ENCODE measurements at regions not wholly inside any gene's neighbourhood (a gene's known extent, or its start where the extent isn't known, plus 50 kb on each side); places are given as distances from the start of the nearest gene placed in this dataset.
"Not testable (repeated sequence)": the region's sequence is repeated elsewhere in the genome, so short reads cannot be mapped to it uniquely, and the experiment has no call there.

DNA sequence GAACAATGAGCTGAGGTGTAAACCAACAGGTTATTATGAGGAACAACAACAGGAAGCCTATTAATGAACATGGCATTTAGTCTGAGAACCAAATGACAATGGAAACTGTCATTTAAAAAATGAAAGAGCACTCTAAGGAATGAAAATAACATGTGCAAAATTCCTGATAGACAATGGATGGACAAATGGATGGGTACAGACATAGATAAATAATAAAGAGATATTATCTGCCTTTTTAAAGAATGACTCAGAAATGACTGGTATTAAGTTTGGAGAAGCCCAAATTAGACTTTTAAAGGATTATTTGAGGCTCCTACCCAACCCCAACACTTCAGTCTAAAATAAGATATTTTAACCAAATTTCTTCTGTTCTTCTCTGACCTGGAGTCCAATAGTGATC is 650.5 kb upstream of the ZNF385D start:
- DNase-seq: no peak

DNA sequence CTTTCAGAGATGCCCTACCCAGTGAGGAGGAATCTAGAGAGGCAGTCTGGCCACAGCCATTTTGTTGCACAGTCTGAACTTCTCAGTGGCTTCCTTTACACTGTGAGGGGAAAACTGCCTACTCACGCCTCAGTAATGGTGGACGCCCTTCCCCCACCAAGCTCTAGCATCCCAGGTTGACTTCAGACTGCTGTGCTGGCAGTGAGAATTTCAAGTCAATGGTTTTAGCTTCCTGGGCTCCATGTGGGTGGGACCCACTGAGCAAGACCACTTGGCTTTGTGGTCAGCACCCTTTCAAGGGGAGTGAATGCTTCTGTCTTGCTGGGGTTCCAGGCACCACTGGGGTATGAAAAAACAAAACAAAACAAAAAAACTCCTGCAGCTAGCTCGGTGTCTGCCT is 663.2 kb upstream of the ZNF385D start:
- no peak for DNase-seq

DNA sequence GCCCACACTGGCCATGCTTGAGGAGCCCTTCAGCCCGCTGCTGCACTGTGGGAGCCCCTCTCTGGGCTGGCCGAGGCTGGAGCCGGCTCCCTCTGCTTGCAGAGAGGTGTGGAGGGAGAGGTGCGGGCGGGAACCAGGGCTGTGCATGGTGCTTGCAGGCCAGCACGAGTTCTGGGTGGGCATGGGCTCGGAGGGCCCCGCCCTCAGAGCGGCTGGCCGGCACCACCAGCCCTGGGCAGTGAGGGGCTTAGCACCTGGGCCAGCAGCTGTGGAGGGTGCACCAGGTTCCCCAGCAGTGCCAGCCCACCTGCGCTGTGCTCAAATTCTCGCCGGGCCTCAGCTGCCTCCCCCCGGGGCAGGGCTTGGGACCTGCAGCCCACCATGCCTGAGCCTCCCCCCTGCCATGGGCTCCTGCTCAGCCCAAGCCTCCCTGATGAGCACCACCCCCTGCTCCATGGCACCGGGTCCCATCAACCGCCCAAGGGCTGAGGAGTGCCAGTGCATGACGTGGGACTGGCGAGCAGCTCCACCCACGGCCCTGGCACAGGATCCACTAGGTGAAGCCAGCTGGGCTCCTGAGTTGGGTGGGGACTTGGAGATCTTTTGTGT is 665.9 kb upstream of the ZNF385D start:
- DNase-seq: not testable (repeated sequence)

DNA sequence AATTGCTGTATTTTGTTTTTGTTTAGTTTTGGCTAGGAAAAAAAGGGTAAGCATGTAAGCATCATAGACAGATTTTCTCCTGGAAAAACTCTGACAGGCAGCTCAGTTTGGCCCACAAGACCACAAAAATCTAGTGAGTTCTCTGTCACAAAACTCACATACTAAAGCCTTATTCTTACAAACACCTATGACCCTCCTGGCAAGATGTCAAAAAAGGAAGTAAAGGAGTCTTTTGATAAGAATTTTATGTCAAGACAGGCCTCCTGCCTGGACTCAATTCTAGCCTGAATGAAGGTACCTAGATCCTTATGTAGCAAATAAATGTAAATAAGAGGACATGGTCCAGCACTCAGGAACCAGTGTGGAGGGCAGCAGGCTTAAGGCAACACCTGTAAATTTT is 668.3 kb upstream of the ZNF385D start:
- no peak for DNase-seq

DNA sequence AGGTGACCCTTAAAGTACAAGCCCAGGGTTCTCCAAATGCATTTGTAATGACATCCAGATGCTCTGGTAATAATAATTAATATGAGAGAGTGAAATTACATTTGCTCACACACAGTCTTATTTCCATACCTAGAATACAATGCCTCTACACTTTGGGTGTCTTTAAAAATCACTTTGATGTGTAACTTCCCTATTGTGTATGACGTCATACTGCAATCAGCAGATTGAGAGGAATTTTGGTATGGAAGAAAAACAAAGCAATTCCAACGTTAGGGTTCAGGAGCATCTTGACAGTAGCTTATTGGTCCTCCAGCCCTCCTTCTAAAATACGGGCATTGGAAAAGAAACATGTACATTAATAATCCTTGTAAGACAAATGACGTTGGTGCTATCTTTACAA is 670.6 kb upstream of the ZNF385D start:
- no peak for DNase-seq

DNA sequence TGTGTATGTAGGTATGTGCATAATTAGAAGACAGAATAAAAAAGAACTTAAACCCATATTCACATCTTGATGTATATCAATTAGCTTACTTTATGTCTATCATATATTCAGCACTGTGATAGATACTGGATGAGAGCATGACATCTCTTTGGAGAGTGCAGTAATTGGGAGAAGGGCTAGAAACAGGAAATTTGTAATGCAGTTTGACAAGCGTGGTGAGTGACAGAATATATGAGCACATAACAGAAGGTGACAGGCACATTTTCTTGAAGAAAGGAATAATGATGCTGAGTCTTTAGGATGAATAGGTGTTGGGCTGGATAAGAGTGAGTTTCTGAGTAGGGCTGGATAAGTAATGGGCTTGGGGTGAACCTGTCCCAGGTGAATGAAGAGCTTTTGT is 680.3 kb upstream of the ZNF385D start:
- no peak for DNase-seq

DNA sequence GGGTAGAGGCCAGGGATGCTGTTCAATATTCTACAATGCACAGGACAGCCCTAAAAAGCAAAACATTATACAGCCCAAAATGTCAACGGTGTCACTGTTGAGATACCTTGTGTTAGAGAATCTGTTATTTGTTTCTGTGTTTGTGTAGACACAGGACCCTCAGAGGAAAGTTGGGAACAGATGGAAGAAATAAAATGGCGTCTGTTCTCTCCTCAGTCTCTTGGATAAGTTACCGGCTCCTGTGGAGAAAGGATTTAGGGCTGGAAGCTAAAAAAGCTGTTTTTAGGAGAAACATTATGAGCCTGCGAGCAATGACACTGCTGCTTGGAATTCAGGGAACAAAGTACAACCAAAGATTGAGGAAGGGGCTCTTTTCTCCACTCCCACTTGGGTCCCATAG is 688.6 kb upstream of the ZNF385D start:
- DNase-seq: no peak

DNA sequence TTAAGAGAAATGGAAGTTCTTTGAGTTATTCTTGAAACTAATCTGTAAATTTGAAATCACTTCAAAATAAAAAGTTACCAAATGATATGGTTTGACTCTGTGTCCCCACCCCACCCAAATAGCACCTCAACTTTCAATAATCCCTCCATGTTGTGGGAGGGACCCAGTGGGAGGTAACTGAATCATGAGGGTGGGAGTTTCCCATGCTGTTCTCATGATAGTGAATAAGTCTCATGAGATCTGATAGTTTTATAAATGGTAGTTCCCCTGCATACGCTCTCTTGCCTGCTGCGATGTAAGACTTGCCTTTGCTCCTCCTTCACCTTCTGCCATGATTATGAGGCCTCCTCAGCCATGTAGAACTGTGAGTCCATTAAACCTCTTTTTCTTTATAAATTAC is 690.7 kb upstream of the ZNF385D start:
- no peak for DNase-seq

DNA sequence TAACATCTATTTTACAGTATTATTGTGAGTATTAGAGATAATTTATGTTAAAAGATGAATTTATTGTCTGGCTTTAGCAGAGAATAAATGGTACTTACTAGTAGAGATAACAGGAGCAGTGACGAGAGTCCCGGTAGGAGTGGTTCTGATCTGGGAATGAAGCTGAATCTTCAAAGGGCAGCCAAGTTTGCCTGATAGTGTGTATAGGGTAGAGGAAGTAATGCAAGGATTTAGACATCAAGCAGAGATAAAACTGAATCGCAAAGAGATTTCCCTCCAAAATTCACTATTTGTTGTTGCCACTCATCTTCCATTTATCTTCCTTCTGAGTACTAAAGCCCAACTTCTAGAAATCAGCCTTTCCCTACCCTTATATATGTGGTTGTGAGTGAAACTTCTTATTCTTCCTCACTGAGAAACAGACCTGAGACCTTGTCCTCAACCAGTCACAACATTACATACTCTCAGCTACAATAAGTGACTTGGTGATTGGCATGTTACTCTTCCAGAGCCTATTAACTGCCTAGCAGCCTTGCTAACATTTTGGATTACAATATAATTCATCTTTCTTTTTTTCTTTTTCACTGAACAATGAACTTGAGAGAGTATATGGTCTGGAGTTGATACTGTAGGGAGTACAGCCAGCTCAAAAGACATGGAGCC is 692.7 kb upstream of the ZNF385D start:
- DNase-seq: no peak

DNA sequence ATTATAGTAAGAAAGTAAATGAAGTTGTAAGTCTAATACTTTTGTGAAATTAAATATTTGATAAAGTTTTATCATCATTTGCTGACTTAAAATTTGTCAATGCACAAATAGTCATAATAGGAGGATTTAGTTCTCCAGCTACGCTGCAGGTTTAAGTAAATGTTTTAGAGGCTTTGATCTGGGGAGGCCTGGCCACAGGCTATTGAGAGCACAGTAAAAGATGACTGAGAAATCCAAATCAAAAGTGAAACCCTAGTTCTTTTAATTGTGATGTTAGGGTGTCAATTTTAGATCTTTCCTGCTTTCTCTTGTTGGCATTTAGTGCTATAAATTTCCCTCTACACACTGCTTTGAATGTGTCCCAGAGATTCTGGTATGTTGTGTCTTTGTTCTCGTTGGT is 694.3 kb upstream of the ZNF385D start:
- not testable (repeated sequence) for DNase-seq

DNA sequence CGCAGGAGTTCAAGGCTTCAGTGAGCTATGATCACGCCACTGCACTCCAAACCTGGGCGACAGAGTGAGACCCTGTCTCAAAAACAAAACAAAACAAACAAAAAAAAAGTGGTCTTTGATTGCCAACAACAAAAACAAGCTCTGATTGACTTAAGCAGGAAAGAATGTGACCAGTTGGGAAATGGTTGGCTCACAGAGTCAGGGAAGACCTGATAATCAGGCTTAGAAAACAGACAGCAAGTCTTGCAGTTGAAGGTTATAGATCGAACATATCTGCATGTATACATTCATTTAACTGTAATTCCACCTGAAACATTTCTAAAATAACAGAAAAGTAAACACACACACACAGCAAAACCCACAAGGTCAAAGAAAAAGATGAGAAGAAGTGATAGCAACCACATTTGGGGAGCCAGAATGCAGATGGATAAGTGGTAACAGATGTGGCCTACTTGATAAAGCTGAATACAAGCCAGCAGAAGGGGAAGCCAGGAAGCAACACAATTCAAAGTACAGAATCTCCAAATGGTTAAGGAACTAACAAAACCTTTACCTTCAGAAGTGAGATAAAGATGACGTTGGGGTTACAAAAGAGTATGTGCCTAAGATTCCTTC is 699.9 kb upstream of the ZNF385D start:
- no peak for DNase-seq

DNA sequence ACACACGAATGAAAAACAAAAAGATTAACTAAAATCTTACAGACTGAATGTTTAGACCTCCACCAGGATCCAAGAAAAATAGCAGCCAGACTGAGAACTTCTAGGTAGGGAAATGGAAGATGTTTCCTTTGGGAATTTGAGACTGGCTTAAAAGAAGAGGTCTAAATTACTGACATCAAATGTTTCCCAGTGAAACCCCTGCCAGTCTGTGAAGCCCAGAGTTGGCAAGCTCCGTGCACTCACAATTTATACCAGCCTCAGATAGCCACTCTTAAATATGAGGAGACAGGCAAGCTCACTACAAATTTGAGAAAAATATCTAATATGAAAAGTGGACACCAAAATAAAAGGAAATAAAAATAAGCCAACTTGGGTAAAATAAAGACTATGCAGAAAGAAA is 700.5 kb upstream of the ZNF385D start:
- DNase-seq: no peak

DNA sequence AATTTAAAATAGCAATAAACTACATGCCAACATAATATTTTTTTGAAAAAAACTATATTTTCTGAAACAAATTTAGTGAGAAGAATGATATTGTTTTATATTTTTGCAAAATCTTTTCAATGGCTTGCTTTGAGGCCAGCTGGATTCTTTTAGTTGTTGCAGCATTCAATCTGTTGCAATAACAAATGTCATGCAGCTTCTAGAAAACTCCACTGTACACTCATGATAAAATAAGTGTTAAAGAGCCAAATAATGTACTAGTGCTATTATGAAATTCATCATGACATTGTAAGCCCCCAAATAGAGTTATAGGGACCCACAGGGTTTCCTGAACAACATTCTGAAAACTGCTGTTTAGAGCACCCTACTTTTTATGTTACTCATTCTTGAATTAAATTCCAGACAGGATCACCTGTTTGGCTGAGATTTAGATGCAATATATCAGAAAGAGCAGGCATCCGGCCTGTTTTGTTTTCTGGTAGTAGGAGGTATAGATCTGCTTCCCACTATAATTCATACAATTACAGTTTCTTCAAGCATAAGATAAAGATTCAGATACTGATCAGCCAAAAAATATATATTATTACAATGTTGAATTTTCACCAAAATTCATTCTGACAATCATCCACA is 703.0 kb upstream of the ZNF385D start:
- DNase-seq: no peak

DNA sequence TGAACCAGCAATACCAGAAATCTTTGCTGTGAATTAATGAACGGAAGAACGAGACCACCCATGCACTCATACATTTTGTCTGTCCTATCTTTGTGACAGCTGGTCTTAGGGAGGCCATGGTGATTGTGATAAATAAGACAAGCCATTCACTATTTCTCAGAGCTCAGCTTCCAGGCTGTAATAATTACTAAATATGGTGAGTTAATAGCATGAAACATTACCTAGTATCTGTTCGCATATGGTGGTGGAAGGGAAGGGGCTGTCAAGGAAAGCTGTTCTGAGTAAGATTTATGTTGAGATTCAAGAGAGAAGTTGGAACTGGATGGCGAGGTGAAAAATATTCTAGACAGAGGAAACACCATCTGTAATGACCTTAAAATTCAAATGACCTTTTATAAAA is 719.0 kb upstream of the ZNF385D start:
- DNase-seq: no peak

DNA sequence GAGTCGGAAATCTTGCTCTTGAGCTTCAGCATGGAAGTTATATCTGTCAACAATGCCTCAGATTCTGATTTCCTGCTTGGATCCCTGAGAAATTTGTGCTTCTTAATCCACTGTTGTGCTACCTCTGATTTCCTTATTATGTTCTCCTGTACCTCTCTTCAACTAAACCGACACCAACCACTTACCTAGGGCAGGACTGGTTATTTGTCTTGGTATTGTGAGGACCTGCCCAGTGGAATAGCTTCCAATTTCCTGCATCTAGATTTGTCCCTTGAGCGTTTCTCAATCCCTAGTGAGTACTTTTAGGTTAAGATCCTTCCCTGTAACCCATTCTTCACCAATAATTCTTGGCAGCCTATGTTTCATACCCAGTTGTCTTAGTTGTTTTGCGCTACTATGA is 720.5 kb upstream of the ZNF385D start:
- DNase-seq: no peak

DNA sequence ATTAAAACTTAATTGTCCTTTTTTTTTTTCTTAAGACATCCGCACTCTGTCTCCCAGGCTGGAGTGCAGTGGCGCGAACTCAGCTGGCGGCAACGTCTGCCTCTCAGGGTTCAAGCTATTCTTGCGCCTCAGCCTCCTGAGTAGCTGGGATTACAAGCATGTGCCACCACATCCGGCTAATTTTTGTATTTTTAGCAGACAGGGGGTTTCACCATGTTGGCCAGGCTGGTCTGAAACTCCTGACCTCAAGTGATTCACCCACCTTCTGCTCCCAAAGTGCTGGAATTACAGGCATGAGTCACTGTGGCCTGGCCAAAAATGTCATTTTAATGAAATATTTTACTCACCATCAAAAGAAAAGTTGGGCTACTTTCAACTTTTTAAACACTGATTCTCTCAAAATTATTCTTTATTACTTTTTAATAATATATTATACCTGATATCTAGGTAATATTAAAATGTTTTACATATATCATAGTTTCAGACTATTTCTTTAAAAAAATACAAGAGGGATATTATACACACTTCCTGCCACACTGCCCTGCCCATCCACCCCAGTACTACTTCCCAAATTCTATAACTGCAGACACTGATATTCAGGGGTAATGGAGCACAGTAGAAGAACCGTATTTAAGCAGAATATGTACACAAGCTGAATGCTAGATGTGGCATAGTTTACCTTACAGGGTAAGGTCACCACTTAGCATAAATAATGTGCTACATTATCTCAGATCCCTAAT is 723.9 kb upstream of the ZNF385D start:
- no peak for DNase-seq

DNA sequence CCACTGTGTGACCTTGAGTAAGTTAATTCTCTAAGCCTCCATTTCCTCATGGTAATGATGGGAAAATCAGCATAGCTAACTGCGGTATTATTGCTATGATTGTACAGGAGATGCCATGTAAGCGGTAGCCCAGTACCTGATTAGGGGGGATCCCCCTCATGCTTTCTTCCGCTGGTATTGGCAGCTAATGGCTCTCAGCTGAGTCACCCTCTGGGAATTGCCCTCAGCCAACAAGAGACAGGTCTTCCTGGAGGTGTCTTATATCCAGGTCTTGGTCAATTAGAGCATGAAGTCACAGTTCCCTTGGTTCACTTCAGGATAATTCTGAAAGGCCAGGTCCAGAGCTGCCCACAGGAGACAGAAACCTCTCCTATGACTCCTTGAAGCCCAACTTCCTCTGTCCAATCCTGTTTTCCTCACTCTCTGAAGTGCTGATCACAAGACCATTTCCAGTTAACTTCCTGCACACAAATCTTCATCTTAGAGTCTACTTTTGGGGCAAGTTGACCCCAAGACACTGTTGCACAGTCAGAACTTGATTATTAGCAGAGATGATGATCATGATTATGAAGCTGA is 724.7 kb upstream of the ZNF385D start:
- no peak for DNase-seq

DNA sequence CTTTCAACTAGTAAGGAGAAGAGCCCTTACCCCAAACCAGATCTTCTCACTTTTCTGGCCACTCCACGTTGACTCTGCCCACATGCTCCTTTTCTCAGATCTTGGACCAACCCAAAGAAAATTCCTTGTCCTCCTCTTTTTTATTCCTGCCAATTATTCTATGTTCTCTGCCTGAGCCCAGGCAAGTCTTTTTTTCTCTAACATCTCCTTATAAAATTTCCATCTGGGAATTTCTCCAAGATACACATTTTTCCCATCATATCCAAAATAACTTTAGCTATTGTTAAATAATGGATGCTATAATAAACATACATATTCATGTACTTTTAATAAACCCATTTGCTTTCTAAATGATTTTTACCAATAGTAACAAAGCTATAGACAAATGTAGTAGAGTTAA is 726.0 kb upstream of the ZNF385D start:
- no peak for DNase-seq

DNA sequence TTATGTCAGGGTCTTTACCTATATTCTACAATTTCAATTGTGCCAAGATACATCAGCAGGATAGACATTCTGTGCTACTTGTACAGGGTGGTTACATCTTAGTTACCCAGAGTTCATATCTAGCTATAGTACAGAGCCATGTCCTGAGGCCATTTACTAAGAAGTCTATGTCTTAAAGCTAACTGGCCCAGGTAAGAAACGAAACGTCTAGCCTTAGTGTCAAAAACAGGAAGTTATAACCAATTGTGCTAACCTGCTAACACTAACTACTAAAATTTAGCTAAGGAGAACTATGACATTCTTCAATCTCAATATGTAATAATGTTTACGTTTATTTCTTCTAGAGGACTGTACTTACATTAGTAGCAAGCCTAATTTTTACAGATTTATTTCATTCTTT is 717.2 kb upstream of the UBE2E2 start:
- no peak for DNase-seq

DNA sequence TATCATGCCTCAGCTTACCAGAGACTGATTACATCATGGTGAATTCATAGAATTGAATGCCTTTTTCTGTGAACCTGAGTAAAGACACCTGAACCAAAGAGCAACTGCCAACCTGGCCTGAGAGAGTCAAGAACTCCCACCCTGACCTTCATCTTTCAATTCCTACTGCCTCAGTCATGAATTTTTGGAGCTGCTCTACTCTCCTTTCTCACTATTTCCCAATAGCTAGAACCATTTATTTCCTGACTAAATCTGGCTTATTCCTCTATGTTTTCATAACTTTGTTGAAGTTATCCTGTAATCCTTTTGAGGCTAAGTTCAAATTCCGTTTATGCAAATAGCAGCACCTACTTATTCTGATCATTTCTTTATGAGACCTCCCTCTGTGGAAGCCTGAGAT is 712.4 kb upstream of the UBE2E2 start:
- DNase-seq: no peak

DNA sequence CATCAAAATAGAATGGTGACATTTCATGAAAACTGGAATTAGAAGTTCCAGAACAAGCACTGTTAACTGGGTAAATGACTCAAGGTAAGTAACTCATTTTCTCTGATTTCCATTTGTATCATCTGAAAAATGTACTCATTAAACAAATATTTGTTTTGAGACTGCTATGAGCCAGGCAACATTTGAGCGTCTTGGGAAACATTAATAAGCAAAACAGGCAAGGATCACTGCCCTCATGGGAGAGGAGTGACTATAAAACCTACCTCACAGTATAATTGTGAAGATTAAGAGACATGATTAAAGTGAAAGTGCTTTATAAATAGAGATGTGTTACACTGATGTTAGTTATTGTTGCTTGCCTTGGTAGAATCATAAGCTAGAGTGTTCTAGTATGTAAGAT is 711.8 kb upstream of the UBE2E2 start:
- no peak for DNase-seq

DNA sequence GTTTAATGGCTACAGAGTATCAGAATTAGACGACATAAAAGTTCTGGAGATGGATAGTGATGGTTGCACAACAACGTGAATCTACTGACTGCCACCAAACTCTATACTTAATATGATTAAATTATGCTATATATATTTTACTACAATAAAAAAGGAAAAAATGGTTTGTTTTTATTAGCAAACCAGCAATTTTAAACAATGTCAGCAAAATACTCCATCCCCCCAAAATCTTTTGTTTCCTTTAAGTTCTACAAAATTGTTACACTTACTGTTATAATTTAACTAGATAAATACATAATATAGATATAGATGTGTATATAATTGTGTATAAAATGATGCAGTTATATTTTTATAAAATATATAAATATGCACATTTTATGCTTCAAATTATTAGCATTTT is 710.8 kb upstream of the UBE2E2 start:
- DNase-seq: no peak

DNA sequence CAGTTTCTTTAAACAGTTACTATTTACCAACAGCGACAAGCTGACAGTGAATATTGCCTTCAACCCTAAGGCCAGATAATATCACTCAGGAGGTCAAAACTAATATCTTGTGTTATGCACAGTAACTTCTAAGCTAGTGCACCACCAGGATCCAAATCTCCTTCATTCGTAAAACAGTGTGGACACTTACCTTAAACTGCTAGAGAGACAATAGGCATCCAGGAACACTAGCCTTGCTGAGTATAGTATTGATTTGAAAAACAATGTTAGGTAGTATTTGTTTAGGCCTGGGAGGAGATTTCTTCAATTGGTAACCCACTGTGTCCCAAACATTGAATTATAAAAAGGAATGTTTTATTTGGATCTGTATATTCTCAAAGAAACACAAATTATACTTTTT is 707.9 kb upstream of the UBE2E2 start:
- no peak for DNase-seq

Data from activated naive CD4-positive, alpha-beta T cell treated with Interleukin-2 at 50 U/mL for 16 hours (primary cell).